K562 (cell line): ENCODE measurements at regions not wholly inside any gene's neighbourhood (a gene's known extent, or its start where the extent isn't known, plus 50 kb on each side); places are given as distances from the start of the nearest gene placed in this dataset.

Experiments used
- ATAC-seq: fragments of 200-7000 bp; cut with Tn5 transposase; 3 replicates; pipeline ENCODE4 v1.9.1; 2020; ENCODE audit warnings: moderate library complexity
- BruUV-seq: library from RNA; stranded (reverse); fragments of 400-500 nt; replicated peaks from 2 replicates; lab custom pipeline; 2021; lab: Mats Ljungman, UMichigan
- CTCF ChIA-PET: fragments of 300-600 bp; formaldehyde crosslinking; extraction: SDS; loops from one replicate; lab custom pipeline; 2021; ENCODE audit warnings: low intra/inter-chr PET ratio; lab: Yijun Ruan, JAX
- POLR2A ChIA-PET: fragments of 300-600, 350-650 bp; sonication (Branson Sonifier 250); formaldehyde crosslinking; extraction: SDS; loops from one replicate; lab custom pipeline; 2021; ENCODE audit warnings: antibody characterized with exemption, inconsistent platforms; lab: Yijun Ruan, JAX
- DNase-seq, 4 experiments: peaks; one replicate each; pipeline versions ENCODE4 v3.0.0 to v3.0.0-alpha.2; 2011 to 2018; ENCODE audit warnings: low spot score in 3 of 4, mixed read lengths in 3 of 4; ENCODE audit errors: extremely low read depth in 1 of 4
- FAIRE-seq: peaks from 2 replicates; lab custom pipeline; 2011; peaks lifted over from hg19 to GRCh38; lab: Jason Lieb, UNC
- H2AFZ ChIP-seq: 2 replicates; pipeline ENCODE4 v1.6.0; 2011; ENCODE audit warnings: low read depth, low read length, control low read depth, inconsistent platforms
- H3K27ac ChIP-seq: fragments of 200-600 bp; 3 replicates; pipeline ENCODE4 v1.8.0; 2011; ENCODE audit warnings: low read depth, mild to moderate bottlenecking, control low read depth, inconsistent platforms, low read length, moderate library complexity, mixed read lengths; ENCODE audit errors: extremely low read depth
- H3K27me3 ChIP-seq, 2 experiments: fragments of 300-600 bp in 1 of 2; 2 replicates in 1 of 2; 3 replicates in 1 of 2; pipeline versions ENCODE4 v1.6.0 to v1.8.0; 2011; ENCODE audit warnings: inconsistent platforms in 2 of 2, low read length in 2 of 2, mild to moderate bottlenecking in 1 of 2, mixed read lengths in 1 of 2, moderate library complexity in 1 of 2; ENCODE audit not compliant: control insufficient read depth in 2 of 2, insufficient read depth in 2 of 2
- H3K36me3 ChIP-seq: fragments of 300-600 bp; 3 replicates; pipeline ENCODE4 v1.8.0; 2011; ENCODE audit warnings: mild to moderate bottlenecking, low read length, inconsistent platforms; ENCODE audit not compliant: control insufficient read depth, insufficient read depth
- H3K4me1 ChIP-seq, 2 experiments: fragments of 200-600 bp in 1 of 2; replicated peaks in 1 of 2; 2 replicates in 1 of 2; 3 replicates in 1 of 2; pipeline versions ENCODE4 v1.5.1 to v1.8.0; 2011; ENCODE audit warnings: inconsistent platforms in 2 of 2, low read length in 2 of 2, mild to moderate bottlenecking in 1 of 2, mixed read lengths in 1 of 2, moderate library complexity in 1 of 2; ENCODE audit not compliant: control insufficient read depth in 2 of 2, insufficient read depth in 2 of 2
- H3K4me2 ChIP-seq: 2 replicates; pipeline ENCODE4 v1.6.1; 2011; ENCODE audit warnings: low read length, control low read depth, inconsistent platforms, mixed read lengths; ENCODE audit not compliant: insufficient read depth
- H3K4me3 ChIP-seq: fragments of 200-600 bp; sonication (generic), shearing (Covaris generic); 2 replicates; pipeline ENCODE4 v1.5.1; 2016; ENCODE audit warnings: control low read depth, inconsistent platforms
- H3K79me2 ChIP-seq: fragments of 200-600 bp; 3 replicates; pipeline ENCODE4 v1.8.0; 2011; ENCODE audit warnings: low read length, inconsistent platforms; ENCODE audit not compliant: control insufficient read depth, insufficient read depth
- H3K9ac ChIP-seq, 2 experiments: 2 replicates each; pipeline versions ENCODE4 v1.6.0 to v1.6.1; 2011; ENCODE audit warnings: low read depth in 2 of 2, low read length in 2 of 2, control low read depth in 1 of 2, inconsistent platforms in 1 of 2, mild to moderate bottlenecking in 1 of 2, mixed read lengths in 1 of 2; ENCODE audit not compliant: insufficient read depth in 1 of 2
- H3K9me1 ChIP-seq: one replicate; pipeline ENCODE4 v1.6.0; 2011; ENCODE audit warnings: inconsistent platforms, mild to moderate bottlenecking, low read length, moderate library complexity; ENCODE audit not compliant: control insufficient read depth, insufficient read depth
- H3K9me3 ChIP-seq: replicated peaks from 2 replicates; pipeline ENCODE4 v1.5.1; 2011; ENCODE audit warnings: low read depth, low read length, inconsistent platforms; ENCODE audit not compliant: control insufficient read depth, insufficient read depth
- H4K20me1 ChIP-seq: replicated peaks from 2 replicates; pipeline ENCODE4 v1.6.1; 2011; ENCODE audit warnings: low read length, inconsistent platforms, mixed read lengths; ENCODE audit not compliant: control insufficient read depth, insufficient read depth
- MGA ChIP-seq: fragments of 450-650 bp; IDR thresholded peaks from 2 replicates; pipeline ENCODE4 v1.6.1; 2016; ENCODE audit warnings: mild to moderate bottlenecking, moderate library complexity
- RAD21 ChIP-seq, 2 experiments: fragments of 250-450 bp in 1 of 2; fragments of 450-650 bp in 1 of 2; sonication (Bioruptor Pico) in 1 of 2; formaldehyde crosslinking in 1 of 2; IDR thresholded peaks in 1 of 2; conservative IDR thresholded peaks in 1 of 2; 2 replicates each; pipeline versions ENCODE4 v1.4.0 to v1.8.0; 2020 to 2022; ENCODE audit warnings: mild to moderate bottlenecking in 2 of 2, moderate library complexity in 1 of 2
- WGBS: fragments of 100-300 bp; shearing (Covaris generic); methylation state at CpG from one replicate; pipeline ENCODE4 v1.1.6; 2016; ENCODE audit warnings: low coverage, mixed read lengths; ENCODE audit not compliant: insufficient coverage; ENCODE audit errors: missing lambda C conversion rate; 5-methylcytosine and 5-hydroxymethylcytosine counted together
- in situ Hi-C: fragments of 300-500 bp; cut with MboI; formaldehyde crosslinking; loops from 4 replicates; pipeline ENCODE4 v1.15.0; 2018; ENCODE audit warnings: inconsistent platforms, mixed read lengths
- intact Hi-C: fragments of 100-400 bp; cut with micrococcal nuclease; formaldehyde crosslinking; loops from 2 replicates; pipeline ENCODE4 v1.14.2; 2022

GRCh38 chr4:178086320-178086719, 644.1 kb upstream of the AGA start:
- no peak overlapping the region for H3K4me3 ChIP-seq
- no peak overlapping the region for H3K4me2 ChIP-seq
- H4K20me1 ChIP-seq: no peaks in the 10 kb centered on the region
- no peak overlapping the region for H3K9ac ChIP-seq
- H3K79me2 ChIP-seq: no peaks in the 10 kb centered on the region
- no peaks in the 10 kb centered on the region; the same call in 1 of the 2 replicates for H3K9me3 ChIP-seq
- H3K4me1 ChIP-seq: peaks cover 0 to 4% of the 10 kb centered on the region in 2 experiments; a peak in 1 of 5 replicates
- no peaks in the 10 kb centered on the region for H3K9me1 ChIP-seq
- CTCF ChIA-PET: no interaction called here
- peak; percentile 43 to 44 for TF ChIP-seq RAD21 (CRISPR knock-in tag; conservative IDR thresholded peaks at IDR 0.05 in 1 of 2, IDR thresholded peaks at IDR 0.05 in 1 of 2)
- no peak for TF ChIP-seq MGA
- TF ChIP-seq, all 486 proteins: peak for 1
- BruUV-seq: no TSS peak
- intact Hi-C loops: no loop called here
- peak in 1 of 4 experiments; percentile 12 for DNase-seq
- WGBS: 0% methylated on average over 2 of the region's 2 CpGs
- POLR2A ChIA-PET: no interaction called here
- Histone ChIP-seq H3K36me3 (no peaks in the 10 kb centered on the region), H2AFZ (no peak overlapping the region), H3K27me3 (no peaks in the 10 kb centered on the region), H3K27ac (no peak overlapping the region)
- in situ Hi-C loops: no loop called here
- no peak for ATAC-seq
- FAIRE-seq: no peak
